NCI-H226 (cell line): ENCODE measurements at regions not wholly inside any gene's neighbourhood (a gene's known extent, or its start where the extent isn't known, plus 50 kb on each side); places are given as distances from the start of the nearest gene placed in this dataset.

Source experiments
- DNase-seq: peaks from one replicate; pipeline ENCODE4 v3.0.0-alpha.2; 2015

- DNase-seq = no peak
Measured at GRCh38 chr13:71068041-71068440, 799.0 kb downstream of the DACH1 start.

- DNase-seq = no peak
Measured at GRCh38 chr13:71067165-71067815, 799.7 kb downstream of the DACH1 start.

GRCh38 chr13:71056581-71056980, 810.4 kb downstream of the DACH1 start:
- DNase-seq = no peak

GRCh38 chr13:71055644-71056043, 811.4 kb downstream of the DACH1 start:
- no peak for DNase-seq

GRCh38 chr13:71055047-71055446, 812.0 kb downstream of the DACH1 start:
- no peak for DNase-seq

GRCh38 chr13:71054358-71054757, 812.6 kb downstream of the DACH1 start:
- DNase-seq = no peak

GRCh38 chr13:71051573-71051972, 815.4 kb downstream of the DACH1 start:
- no peak for DNase-seq

GRCh38 chr13:71046360-71047079, 820.5 kb downstream of the DACH1 start:
- DNase-seq = no peak

- DNase-seq = no peak
Measured at GRCh38 chr13:71045101-71045500, 821.9 kb downstream of the DACH1 start.

- DNase-seq = no peak
Measured at GRCh38 chr13:71039440-71039839, 827.6 kb downstream of the DACH1 start.

- DNase-seq = no peak
Measured at GRCh38 chr13:71034018-71034417, 833.0 kb downstream of the DACH1 start.

GRCh38 chr13:71033026-71033425, 834.0 kb downstream of the DACH1 start:
- no peak for DNase-seq

GRCh38 chr13:71030784-71031183, 836.2 kb downstream of the DACH1 start:
- DNase-seq = no peak

GRCh38 chr13:71028884-71029283, 838.1 kb downstream of the DACH1 start:
- no peak for DNase-seq

- DNase-seq = no peak
Measured at GRCh38 chr13:71021825-71022422, 845.1 kb downstream of the DACH1 start.

- no peak for DNase-seq
Measured at GRCh38 chr13:71018995-71019394, 848.0 kb downstream of the DACH1 start.

GRCh38 chr13:71018544-71018943, 848.5 kb downstream of the DACH1 start:
- DNase-seq = no peak

- DNase-seq = no peak
Measured at GRCh38 chr13:71017607-71018006, 849.4 kb downstream of the DACH1 start.

GRCh38 chr13:71015516-71015915, 851.5 kb downstream of the DACH1 start:
- no peak for DNase-seq

- no peak for DNase-seq
Measured at GRCh38 chr13:71015021-71015420, 852.0 kb downstream of the DACH1 start.

- no peak for DNase-seq
Measured at GRCh38 chr13:71005919-71006318, 861.1 kb downstream of the DACH1 start.

GRCh38 chr13:70995338-70995737, 871.7 kb downstream of the DACH1 start:
- DNase-seq = no peak

GRCh38 chr13:70994191-70994590, 872.8 kb downstream of the DACH1 start:
- no peak for DNase-seq

GRCh38 chr13:70987043-70987442, 878.8 kb upstream of the KLHL1 start:
- DNase-seq = no peak
